NCI-H526 (cell line): ENCODE measurements at regions not wholly inside any gene's neighbourhood (a gene's known extent, or its start where the extent isn't known, plus 50 kb on each side); places are given as distances from the start of the nearest gene placed in this dataset.
"Not testable (repeated sequence)": the region's sequence is repeated elsewhere in the genome, so short reads cannot be mapped to it uniquely, and the experiment has no call there.

Experiments
- DNase-seq, 2 experiments: peaks; one replicate each; lab custom pipeline; 2025; lab: John Stamatoyannopoulos, UW

DNA sequence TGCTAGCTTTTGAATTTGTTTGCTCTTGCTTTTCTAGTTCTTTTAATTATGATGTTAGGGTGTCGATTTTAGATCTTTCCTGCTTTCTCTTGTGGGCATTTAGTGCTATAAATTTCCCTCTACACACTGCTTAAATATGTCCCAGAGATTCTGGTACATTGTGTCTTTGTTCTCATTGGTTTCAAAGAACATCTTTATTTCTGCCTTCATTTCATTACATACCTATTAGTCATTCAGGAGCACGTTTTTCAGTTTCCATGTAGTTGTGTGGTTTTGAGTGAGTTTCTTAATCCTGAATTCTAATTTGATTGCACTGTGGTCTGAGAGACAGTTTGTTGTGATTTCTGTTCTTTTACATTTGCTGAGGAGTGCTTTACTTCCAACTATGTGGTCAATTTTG, 51.2 kb upstream of the MB21D2 start:
- not testable (repeated sequence) for DNase-seq

DNA sequence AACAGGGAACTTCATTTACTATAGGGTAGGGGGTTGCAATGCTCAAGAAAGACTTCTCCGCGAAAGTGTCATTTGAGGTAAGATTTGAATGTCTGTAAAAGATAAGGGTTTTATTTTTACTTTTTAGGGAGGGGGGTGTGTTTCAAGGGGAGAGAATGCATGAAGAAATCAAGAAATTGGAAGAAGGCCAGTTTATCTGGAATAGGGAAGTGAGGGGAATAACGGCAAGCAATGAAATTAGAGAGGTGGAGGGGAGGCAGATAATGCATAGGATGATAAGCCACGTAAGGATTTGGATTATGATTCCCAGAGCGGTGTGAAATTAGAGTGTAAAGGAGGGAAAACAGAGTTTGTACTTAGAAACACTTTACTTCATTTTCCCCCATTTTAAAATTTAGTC, 63.0 kb upstream of the MB21D2 start:
- DNase-seq: no peak

GRCh38 chr3:192986379-192986778, 68.7 kb upstream of the MB21D2 start:
- no peak for DNase-seq

- no peak for DNase-seq
Measured at GRCh38 chr3:192991356-192991755, 73.7 kb upstream of the MB21D2 start.

GRCh38 chr3:192992361-192992760, 74.7 kb upstream of the MB21D2 start:
- DNase-seq: no peak

DNA sequence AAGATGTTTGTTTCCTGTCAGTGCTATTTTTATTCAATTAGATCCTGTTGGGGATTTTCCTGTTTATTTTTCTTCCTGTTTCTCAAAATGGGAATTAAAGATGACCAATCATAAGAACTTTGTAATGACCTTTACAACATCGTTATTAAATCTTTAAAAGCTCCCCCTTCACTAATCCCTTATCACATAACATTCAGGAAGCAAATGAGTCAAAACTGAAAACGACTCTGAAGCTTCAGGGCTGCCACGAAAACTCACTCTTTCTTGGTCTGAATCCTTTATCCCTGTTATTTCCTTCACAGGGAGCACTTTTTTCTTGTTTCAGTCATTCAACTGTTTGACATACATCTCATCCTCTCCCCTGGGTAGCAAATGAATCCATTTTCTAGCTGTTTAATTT, 75.8 kb upstream of the MB21D2 start:
- DNase-seq: no peak

DNA sequence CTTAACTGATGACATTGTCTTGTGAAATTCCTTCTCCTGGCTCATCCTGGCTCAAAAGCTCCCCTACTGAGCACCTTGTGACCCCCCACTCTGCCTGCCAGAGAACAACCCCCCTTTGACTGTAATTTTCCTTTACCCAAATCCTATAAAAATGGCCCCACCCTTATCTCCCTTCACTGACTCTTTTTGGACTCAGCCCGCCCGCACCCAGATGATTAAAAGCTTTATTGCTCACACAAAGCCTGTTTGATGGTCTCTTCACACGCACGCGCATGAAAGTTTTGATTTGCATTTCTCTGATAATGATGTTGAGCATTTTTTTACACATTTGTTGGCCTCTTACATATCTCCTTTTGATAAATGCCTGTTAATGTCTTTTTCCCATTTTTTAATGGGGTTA, 83.5 kb upstream of the MB21D2 start:
- not testable (repeated sequence) for DNase-seq

DNA sequence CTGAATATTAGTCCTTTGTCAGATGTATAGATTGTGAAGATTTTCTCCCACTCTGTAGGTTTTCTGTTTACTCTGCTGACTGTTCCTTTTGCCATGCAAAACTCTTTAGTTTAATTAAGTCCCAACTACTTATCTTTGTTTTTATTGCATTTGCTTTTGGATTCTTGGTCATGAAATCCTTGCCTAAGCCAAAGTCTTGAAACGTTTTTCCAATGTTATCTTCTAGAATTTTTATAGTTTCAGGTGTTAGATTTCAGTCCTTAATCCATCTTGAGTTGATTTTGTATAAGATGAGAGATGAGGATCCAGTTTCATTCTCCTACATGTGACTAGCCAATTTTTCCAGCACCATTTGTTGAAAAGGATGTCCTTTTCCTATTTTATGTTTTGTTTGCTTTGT, 86.0 kb upstream of the MB21D2 start:
- DNase-seq: not testable (repeated sequence)

- no peak for DNase-seq
Measured at GRCh38 chr3:193008654-193009053, 91.0 kb upstream of the MB21D2 start.

- DNase-seq: no peak
Measured at GRCh38 chr3:193010191-193010590, 92.5 kb upstream of the MB21D2 start.

DNA sequence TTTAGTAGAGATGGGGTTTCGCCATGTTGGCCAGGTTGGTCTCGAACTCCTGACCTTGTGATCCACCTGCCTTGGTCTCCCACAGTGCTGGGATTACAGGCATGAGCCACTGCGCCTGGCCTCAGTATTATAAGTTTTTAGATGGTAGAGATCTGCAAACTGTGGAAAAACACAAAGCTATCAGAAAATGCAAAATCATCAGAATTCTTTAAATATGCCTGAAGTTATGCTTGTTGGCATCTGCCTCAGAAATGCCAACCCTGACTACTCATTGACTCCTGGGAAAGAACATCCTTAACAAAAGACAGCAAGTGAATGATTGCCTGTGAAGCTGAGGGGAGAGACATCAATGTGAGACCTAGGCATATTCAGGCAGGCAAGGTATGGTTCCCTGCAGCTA, 94.3 kb upstream of the MB21D2 start:
- no peak for DNase-seq

GRCh38 chr3:193014902-193015301, 97.2 kb upstream of the MB21D2 start:
- DNase-seq: no peak

GRCh38 chr3:193016437-193016901, 98.8 kb upstream of the MB21D2 start:
- no peak for DNase-seq

DNA sequence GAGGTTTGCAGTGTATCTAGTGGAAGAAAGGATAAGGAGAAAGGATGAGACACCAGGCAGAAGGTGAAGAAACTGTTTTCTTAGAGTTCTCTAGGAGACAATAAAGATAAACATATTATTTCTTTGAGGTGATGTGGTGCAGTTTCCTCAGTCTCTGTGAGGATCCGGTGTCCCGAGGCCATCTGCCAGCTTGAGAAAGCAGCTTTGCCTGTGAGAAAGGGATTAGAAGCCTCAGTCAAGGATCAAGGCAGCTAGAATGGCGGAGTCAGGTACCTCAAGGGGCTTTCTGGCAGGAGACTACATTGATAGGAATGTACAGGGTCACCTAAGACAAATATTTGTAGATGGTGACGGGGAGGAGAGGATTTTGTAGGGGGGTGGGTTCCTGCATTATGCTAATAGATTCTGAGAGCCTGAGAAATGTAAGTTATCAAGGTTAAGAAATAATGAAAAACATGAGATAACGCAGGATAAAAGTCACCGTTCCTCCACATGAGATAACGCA, 103.9 kb upstream of the MB21D2 start:
- DNase-seq: no peak

GRCh38 chr3:193023218-193023617, 105.6 kb upstream of the MB21D2 start:
- DNase-seq: no peak

DNA sequence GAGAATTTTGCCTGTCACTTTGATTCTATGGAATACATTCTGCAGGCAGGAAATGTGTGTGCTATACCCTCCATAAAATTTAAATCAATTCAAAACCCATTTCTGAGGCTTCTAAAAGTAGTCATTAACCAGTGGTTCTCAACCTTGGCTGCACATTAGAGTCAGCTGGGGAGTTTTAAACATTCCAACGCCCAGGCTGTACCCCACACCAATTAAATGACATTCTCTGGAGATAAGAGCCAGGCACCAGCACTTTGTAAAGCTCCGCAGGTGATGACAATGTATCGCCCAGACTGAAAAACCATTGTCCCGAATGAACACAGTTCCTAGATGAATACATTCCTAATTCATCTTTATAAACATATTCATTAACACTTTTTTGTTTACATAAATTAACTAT, 110.6 kb upstream of the MB21D2 start:
- no peak for DNase-seq

DNA sequence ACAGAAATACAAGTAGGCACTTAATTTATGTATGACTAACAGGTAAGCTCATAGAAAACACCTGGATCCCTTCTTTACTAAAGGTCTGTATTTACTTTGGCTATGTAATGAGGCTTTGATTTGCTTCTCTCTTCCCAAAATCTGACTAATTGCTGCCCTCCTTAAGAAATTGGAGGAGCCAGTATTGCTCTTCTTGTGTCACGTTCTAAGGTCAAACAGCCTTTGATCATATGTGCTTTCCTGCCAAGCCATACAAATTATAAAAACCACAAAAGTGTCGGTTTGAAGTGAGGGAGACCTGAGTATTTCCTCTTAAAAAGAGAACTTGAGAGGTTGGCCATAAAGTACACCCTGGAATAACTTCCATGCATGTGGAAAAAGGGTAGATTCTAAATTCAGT, 112.1 kb upstream of the MB21D2 start:
- no peak for DNase-seq

GRCh38 chr3:193030276-193030675, 112.6 kb upstream of the MB21D2 start:
- DNase-seq: no peak

GRCh38 chr3:193031911-193032310, 114.3 kb upstream of the MB21D2 start:
- DNase-seq: no peak

DNA sequence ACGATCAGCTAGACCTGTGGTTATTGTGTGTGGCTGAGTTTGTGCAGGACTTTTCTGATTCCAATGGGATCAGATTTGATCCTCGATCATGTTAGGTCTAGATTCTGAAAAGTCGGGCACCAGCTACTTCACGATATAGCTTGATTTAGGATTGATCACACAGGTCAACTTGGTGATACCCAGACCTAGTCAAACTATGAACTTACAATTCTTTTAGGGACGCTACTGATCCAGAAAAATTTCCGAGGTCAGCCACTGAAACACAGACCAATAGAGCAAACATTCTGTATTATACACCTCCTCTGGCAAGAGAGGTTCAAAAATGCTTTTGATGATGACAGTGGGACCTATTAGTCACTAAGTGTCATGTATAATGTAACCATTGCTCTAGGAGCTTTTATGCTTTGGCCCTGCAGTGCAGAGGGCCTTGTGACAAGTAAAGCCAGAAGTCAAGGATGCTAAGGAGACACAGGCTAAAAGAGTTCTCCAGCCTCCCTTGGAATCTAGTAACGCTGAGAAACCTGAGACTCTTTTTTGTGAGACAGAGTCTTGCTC, 115.6 kb upstream of the MB21D2 start:
- DNase-seq: no peak

- not testable (repeated sequence) for DNase-seq
Measured at GRCh38 chr3:193037828-193038227, 120.2 kb upstream of the MB21D2 start.

DNA sequence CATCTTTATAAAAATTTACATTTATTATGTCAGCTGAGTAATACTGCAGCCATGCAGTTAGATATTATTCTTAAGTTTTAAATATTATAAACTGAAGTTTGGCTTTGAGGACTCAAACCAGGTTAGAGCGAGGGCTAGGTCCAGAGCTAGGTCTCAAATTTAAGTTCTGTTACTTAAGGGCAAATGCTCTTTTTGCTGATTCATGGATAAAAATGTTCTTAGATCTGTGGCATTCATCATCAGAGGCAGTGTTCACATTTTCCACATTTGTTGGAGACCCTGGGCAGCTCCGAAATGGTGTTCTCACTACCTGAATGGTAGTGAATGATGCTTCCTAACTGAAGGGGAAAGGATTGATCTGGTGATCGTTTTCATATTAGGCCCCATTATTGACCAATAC, 121.4 kb upstream of the MB21D2 start:
- no peak for DNase-seq

DNA sequence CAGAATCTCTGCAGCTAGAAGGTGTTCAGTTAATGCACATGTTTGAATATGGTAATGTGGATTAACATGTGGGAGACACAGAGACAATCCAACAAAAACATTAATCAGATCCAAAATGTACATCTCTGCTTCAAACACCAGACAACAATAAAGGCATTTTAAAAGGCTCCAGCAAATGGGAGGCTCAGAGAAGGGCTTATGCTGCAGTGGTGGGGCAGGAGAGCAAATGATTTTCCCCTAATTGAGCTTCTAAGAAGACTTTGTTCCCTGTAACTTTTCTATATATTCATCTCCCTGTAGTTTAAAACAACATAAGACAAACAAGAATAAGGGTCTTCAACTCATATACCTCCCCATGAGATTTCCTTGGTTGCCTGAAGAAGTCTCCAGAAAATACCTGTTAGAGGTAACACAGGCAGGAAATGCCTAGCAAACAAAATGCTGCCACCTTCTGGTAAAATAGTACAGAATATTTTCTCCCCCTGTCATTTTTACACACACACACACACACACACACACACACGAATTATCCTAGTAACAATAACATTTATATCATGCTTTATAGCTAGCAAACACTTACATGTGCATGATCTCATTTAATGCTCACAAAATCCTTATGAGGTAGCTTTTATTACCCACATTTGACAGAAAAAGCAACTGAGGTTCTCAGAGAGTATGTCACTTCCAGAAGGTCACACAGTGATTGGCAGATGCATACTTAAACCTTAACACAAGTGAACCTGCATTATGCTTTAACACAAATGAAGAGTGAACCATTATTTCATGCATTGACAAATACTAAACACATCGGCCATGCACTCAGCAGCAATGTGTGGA, 123.4 kb upstream of the MB21D2 start:
- DNase-seq: peak; percentile 66 to 85

- DNase-seq: no peak
Measured at GRCh38 chr3:193046371-193046770, 128.7 kb upstream of the MB21D2 start.
